Mucosa of gallbladder (tissue), 1 donor: ENCODE measurements at regions not wholly inside any gene's neighbourhood (a gene's known extent, or its start where the extent isn't known, plus 50 kb on each side); places are given as distances from the start of the nearest gene placed in this dataset.

Experiments used
- DNase-seq: peaks from one replicate; pipeline ENCODE4 v3.0.0-alpha.2; 2020; ENCODE audit warnings: low spot score
- donor health status: DM: no; HTN: no; CAD: no.

- DNase-seq: no peak
These were observed 150.5 kb upstream of the PPP2R2D start for GRCh38 chr10:131750171-131750895.

GRCh38 chr10:131750973-131751826 is 149.6 kb upstream of the PPP2R2D start:
- no peak for DNase-seq

- DNase-seq: no peak
These were observed 148.7 kb upstream of the PPP2R2D start for GRCh38 chr10:131751827-131752775.

GRCh38 chr10:131753336-131753735 is 147.5 kb upstream of the PPP2R2D start:
- DNase-seq: no peak

- no peak for DNase-seq
These were observed 145.6 kb upstream of the PPP2R2D start for GRCh38 chr10:131755200-131755599.

GRCh38 chr10:131757285-131758058 is 143.3 kb upstream of the PPP2R2D start:
- DNase-seq: no peak

GRCh38 chr10:131758062-131758938 is 142.5 kb upstream of the PPP2R2D start:
- DNase-seq: no peak

GRCh38 chr10:131758939-131759301 is 141.9 kb upstream of the PPP2R2D start:
- DNase-seq: no peak

- DNase-seq: no peak
These were observed 141.5 kb upstream of the PPP2R2D start for GRCh38 chr10:131759347-131759746.

GRCh38 chr10:131760416-131761166 is 140.2 kb upstream of the PPP2R2D start:
- no peak for DNase-seq

- DNase-seq: no peak
These were observed 137.8 kb upstream of the PPP2R2D start for GRCh38 chr10:131762789-131763696.

- DNase-seq: no peak
These were observed 135.9 kb upstream of the PPP2R2D start for GRCh38 chr10:131764929-131765328.

- DNase-seq: no peak
These were observed 134.7 kb upstream of the PPP2R2D start for GRCh38 chr10:131766096-131766495.

GRCh38 chr10:131767716-131768115 is 133.1 kb upstream of the PPP2R2D start:
- DNase-seq: no peak

- DNase-seq: no peak
These were observed 131.0 kb upstream of the PPP2R2D start for GRCh38 chr10:131769571-131770410.

- no peak for DNase-seq
These were observed 129.7 kb upstream of the PPP2R2D start for GRCh38 chr10:131770946-131771633.
